Gastrocnemius medialis (tissue), 4 donors: ENCODE measurements at regions not wholly inside any gene's neighbourhood (a gene's known extent, or its start where the extent isn't known, plus 50 kb on each side); places are given as distances from the start of the nearest gene placed in this dataset.

Source experiments
- CTCF ChIP-seq, 5 experiments: fragments of 450-650 bp in 3 of 5; fragments of 200-600 bp in 2 of 5; sonication (generic) in 2 of 5; IDR thresholded peaks in 4 of 5; conservative IDR thresholded peaks in 1 of 5; 1 replicate in 4 of 5; 2 replicates in 1 of 5; pipeline ENCODE4 v1.5.1; 2016 to 2019; ENCODE audit warnings: antibody characterized with exemption in 5 of 5, mild to moderate bottlenecking in 3 of 5, moderate library complexity in 3 of 5
- POLR2A ChIP-seq, 2 donors: fragments of 450-650 bp; IDR thresholded peaks; one replicate each; pipeline ENCODE4 v1.6.1; 2017; ENCODE audit warnings: antibody characterized with exemption in 2 of 2, mild to moderate bottlenecking in 2 of 2, moderate library complexity in 2 of 2

DNA sequence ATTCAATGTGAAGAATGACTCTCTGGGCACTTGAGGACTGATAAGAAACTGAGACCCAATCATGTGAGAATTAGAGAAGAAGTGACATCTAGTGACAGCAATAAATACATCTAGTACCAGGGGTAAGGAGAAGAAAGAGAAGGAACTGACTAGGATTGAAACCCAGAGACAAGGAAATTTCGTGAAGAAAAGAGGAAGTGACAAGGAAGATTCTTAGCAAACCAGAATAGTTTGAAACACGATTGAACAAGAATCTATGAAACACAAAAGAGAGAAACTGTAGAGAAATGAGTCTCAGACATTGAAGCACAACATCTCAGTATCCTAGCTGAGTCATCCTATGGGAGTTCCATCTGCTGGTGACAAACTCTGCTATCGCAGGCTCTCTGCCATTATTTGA, 571.9 kb upstream of the PKDCC start:
- TF ChIP-seq CTCF (IDR thresholded peaks at IDR 0.05 in 4 of 5, conservative IDR thresholded peaks at IDR 0.05 in 1 of 5): no peak
- TF ChIP-seq POLR2A (IDR thresholded peaks at IDR 0.05): no peak
